CD4-positive, alpha-beta T cell treated with Interleukin-10 for 1 hour (primary cell): ENCODE measurements at regions not wholly inside any gene's neighbourhood (a gene's known extent, or its start where the extent isn't known, plus 50 kb on each side); places are given as distances from the start of the nearest gene placed in this dataset.

Experiments
- DNase-seq: peaks from one replicate; pipeline ENCODE4 v3.0.0-alpha.2; 2020

DNA sequence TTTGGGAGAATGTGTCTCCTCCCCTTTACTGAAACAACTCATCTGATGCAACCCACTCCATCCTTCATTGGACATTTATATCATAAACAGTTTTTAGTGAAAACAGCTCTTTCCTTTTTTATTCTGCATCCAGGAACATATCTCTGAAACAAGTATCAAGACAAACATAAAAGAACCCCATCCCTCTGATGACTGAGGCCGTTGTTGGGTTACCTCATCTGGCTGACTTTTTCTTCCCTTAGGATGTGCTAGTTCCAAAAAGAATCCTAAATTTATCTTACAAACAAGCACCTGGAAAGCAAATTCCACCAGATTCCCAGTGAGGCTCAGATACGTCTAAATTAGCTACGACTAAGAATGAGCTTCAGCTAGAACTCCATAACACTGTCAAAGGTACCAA is 483.7 kb upstream of the INTU start:
- DNase-seq: no peak

DNA sequence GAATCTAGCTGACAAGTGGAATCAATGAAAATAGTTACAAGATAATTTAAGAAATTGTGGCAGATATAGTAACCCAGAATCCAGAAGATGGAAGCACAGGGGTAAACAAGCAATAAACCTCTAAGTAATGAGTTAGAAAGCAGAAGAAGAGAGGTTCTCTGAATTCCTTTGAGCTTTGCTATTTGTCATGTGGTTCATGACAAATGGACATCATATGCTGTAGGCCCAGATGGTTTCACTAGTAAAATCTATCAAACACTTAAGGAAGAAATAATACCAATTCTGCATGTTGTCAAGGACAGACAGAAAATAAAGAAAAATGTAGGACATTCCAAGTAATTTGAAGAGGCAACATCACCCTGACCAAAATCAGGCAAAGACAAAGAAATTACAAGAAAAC is 480.8 kb upstream of the INTU start:
- no peak for DNase-seq

DNA sequence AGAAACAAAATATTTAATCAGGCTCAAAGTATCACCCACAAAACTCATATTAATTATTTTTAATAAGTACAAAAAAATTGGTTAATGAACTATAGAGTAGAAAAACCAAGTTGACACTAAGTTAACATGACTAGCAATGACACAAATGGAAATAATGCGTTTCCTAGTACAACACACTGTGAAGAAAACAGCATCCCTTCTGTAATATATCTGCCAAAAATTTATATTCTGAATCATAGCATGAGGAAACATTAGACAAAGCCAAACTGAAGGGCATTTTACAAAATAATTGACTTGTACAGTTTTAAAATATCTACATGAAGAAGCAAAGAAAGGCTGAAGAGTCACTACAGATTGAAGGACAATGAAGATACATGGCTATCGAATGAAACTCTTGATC is 477.6 kb upstream of the INTU start:
- no peak for DNase-seq

DNA sequence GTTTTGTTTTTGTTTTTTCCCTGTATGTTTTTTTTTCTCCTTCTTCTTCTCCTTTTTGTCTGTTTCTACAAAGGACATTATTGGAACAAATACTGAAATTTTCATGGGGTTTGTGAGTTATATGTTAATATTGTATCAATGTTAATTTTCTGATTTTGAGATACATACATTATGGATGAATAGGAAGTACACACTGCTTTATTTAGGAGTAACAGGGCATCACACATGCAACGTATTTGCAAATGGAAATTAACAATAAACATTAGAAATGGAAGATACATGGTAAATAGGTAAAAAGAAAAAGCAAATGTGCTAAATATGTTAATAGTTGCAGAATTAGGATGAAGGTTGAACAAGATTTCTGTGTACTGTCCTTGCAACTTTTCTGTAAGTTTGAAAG is 477.2 kb upstream of the INTU start:
- DNase-seq: no peak

DNA sequence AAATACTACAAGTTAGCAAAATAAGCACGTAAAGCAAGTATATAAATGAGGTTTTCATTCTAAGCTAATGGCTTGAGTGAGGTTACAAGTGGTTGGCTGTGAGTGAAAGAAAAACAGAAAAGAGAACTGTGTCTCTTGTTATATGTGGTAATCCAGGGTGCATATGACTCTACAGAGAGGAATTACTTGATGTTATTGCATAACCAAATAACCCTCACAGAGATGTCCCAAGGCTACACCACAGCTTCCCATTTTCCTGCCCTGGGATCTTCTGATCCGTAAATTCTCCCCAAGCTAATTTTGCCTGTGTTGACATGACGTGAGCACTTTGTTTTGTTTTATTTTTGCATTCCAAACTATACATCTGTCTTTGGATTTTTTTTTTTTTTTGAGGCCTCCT is 470.0 kb upstream of the INTU start:
- DNase-seq: no peak

- no peak for DNase-seq
These were observed 466.8 kb upstream of the INTU start for GRCh38 chr4:127165971-127166370.

DNA sequence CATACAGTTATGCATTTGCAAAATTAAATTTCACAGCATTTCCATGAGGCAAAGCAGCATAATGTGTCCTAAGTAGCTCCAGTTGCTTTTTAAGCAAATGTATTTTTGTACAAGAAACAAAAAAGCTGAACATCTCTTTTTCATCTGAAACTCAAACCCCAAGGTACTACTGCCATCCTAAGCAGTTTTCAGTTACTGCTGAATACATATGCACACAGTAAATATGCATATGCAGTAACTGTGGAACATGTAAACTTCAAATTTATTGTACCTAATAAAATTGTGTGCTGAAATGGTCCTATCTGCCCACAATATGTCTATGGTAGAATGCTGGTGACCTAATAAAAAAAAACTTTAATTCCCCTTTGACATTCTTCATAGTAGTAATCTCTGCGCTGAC is 458.6 kb upstream of the INTU start:
- DNase-seq: no peak

GRCh38 chr4:127174616-127175015 is 458.1 kb upstream of the INTU start:
- no peak for DNase-seq

DNA sequence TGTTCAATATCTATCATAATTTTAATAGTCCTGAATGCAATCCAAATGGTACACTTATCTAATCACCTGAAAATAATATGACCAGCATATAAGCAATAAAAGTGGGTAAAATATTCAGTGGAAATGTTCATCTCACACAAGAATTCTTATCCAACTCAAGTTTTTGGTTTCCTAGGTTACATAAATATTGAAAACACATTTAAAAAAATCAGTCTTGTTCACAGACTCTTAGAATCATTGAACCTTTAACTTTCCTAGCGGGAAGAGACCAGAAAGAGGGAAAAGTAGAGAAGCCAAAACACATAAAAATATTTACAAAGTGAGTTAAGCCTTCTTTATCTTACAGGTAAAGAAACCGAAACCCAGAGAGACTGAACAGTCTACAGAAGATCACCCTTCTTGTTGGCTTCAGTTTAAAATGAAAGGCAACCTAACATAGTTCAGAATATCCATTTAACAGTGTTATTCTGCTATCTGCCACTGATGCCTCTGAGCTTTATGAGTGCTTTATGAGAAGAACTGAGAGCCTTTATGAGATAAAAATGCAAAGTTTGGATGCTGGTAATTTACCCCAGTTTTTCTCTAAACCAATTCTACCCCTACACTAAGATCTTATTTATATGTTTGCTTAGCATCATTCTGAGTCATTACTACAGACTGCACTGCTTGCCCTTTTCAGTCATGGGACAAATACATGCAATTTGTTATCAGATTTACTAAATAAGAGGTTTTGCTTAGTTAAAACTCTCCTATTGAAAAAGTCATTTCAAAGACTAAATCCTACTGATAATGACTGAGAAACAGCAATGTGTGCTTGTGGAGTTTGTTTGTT is 453.3 kb upstream of the INTU start:
- no peak for DNase-seq

GRCh38 chr4:127181001-127181400 is 451.8 kb upstream of the INTU start:
- no peak for DNase-seq

DNA sequence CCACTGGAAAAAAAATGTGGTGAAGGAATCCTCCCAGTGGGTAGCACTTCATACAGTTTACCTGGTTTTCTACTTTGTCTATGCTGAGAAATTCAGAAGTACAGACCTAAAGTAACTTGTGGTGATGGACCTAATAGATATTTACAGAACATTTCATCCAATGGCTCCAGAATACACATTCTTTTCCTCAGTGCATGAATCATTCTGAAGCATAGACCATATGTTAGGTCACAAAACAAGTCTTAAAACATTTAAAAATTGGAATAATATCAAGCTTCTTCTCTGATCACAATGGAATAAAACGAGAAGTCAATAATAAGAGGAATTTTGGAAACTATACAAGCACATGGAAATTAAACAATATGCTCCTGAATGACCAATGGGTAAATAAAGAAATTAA is 450.1 kb upstream of the INTU start:
- no peak for DNase-seq

DNA sequence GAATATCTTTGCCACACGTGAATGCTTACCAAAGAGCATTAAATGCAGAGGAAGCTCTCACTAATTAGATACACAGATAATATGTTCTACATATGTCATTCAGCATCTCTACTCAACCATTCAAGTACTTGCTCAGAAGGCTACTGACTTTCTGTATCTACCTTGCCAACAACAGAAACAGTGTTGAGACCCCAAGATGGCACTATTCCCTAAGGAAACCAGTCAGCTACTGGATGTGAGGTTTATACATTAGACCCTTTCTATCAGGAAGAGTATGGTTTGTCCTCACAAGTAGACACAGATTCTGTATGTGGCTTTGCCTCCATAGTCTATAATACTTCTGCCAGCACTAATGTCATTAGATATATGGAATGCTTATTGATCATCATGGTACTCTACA is 443.9 kb upstream of the INTU start:
- no peak for DNase-seq

GRCh38 chr4:127194281-127194680 is 438.5 kb upstream of the INTU start:
- no peak for DNase-seq

GRCh38 chr4:127196655-127197352 is 436.0 kb upstream of the INTU start:
- no peak for DNase-seq

- DNase-seq: no peak
These were observed 429.1 kb upstream of the INTU start for GRCh38 chr4:127203562-127204200.

- DNase-seq: no peak
These were observed 428.4 kb upstream of the INTU start for GRCh38 chr4:127204322-127204721.

GRCh38 chr4:127209580-127210095 is 423.1 kb upstream of the INTU start:
- DNase-seq: no peak

DNA sequence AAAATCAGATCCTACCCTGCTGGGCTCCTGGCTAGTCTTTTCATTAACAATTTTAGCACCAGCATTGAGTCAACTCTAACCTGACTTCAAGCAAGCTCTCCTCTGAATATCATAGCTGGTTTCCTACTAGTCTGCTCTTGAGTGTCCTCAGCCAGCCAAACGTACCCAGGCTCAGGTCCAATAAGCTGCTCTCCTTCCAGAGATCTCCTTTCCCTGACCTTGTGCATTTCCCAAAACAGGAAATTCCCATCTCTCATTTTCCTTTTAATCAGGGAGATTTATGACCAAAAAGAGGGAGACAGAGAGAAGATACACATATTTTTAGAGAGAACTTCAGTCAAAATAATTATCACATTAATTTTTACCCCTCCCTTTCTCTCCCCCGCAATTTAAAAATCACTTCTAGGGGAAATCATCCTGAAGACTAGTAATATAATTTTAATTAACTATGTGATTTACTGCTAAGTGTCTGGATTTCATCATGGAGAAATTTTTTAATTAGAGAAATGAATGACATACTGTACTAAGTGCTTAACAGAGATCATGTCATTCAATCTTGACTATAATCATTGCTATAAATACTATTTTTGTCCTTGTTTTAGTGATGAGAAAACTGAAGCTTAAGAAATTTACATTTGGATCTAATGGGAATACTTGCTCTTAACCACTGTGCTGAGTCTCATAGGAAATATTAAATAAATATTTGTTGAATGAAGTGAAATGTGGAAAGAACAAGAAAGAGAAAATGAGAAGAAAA is 421.7 kb upstream of the INTU start:
- DNase-seq: no peak

- no peak for DNase-seq
These were observed 420.9 kb upstream of the INTU start for GRCh38 chr4:127211650-127212560.

- DNase-seq: no peak
These were observed 420.1 kb upstream of the INTU start for GRCh38 chr4:127212701-127213100.

- no peak for DNase-seq
These were observed 418.7 kb upstream of the INTU start for GRCh38 chr4:127214016-127214415.

- DNase-seq: no peak
These were observed 417.8 kb upstream of the INTU start for GRCh38 chr4:127214931-127215330.
